ENCODE measurements at regions not wholly inside any gene's neighbourhood (a gene's known extent, or its start where the extent isn't known, plus 50 kb on each side); places are given as distances from the start of the nearest gene placed in this dataset.

DNA sequence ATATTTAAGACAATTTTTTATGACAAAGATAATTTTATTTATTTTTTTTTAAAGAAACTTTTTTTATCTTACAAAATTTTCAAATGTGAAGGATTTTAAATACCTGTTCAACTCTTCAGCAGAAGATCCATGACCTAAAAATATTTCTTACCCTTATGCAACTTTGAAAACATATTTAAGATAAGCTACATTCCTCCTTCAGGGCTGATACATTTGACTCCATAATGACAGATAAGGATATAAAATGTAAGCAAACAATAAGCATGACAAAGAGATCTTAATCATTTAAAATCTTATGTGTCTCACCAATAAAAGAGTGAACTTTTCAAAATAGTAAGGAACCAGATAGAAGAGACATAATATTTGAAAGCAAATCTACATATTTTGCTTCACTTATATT lies 1138.2 kb upstream of the CDH18 start:
- Mint-ChIP-seq H3K9me3 (no peaks in the 10 kb centered on the region), H3K27me3 (no peaks in the 10 kb centered on the region), H3K4me1 (ENCODE audit: low read depth) (no peaks in the 10 kb centered on the region), H3K4me3 (no peak overlapping the region), H3K27ac (no peak overlapping the region), H3K36me3 (ENCODE audit: low read depth) (no peaks in the 10 kb centered on the region)
- intact Hi-C loops (cut with micrococcal nuclease): no loop called here

DNA sequence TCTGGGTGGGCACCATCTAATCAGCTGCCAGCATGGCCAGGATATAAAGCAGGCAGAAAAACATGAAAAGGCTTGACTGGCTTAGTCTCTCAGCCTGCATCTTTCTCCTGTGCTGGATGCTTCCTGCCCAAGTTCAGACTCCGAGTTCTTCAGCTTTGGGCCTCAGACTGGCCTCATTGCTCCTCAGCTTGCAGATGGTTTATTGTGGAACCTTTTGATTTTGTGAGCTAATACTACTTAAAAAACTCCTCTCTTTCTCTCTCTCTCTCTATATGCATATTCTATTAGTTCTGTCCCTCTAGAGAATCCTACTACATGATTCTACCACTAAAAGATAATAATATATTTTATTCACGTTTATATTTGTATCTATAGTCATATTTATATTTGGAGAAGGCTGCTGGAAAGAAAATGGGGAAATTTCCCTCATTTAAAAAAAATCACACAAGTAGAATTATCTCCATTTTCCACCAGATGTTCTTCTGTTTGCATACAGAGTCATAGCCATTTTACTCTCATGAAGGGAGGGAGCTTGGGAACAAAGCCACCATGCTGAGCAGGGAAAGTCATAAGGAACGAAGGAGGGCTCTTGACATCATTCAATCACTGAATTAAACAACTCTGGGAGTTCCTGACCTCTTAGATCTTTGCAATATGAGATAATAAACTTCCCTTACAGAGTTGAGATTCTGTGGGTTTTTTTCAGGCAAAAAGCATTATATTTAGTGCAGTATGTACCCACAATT lies 1137.4 kb upstream of the CDH18 start:
- intact Hi-C loops (cut with micrococcal nuclease): no loop called here
- Mint-ChIP-seq H3K4me3 (no peak overlapping the region), H3K9me3 (no peaks in the 10 kb centered on the region), H3K4me1 (ENCODE audit: low read depth) (no peaks in the 10 kb centered on the region), H3K27me3 (no peaks in the 10 kb centered on the region), H3K27ac (no peak overlapping the region), H3K36me3 (ENCODE audit: low read depth) (no peaks in the 10 kb centered on the region)

DNA sequence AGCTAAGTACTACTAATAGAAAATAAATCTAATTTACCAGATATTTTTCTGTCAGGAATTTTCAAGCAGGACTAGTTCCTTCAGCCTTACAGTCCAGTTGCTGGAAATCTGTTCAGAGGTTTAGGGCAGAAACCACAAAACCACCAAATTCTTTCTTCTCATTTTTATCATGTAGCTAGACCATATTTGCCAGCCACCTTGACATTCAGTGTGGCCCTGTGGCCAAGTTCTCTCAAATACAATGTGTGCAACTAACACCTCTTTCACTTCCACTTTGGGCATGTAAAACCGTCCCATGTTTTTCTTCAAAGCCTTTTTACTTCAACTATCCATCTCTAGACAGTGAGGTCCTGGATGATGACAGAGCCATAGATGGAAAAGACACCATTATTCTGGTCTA lies 1133.2 kb upstream of the CDH18 start:
- H3K4me3 Mint-ChIP-seq: no peak overlapping the region

GRCh38 chr5:21097661-21098060 lies 1109.7 kb upstream of the CDH18 start:
- intact Hi-C loops (cut with micrococcal nuclease): no loop called here
- Mint-ChIP-seq H3K27me3 (no peaks in the 10 kb centered on the region), H3K27ac (no peak overlapping the region), H3K9me3 (peaks cover 32% of the 10 kb centered on the region), H3K4me1 (ENCODE audit: low read depth) (no peaks in the 10 kb centered on the region), H3K36me3 (ENCODE audit: low read depth) (no peaks in the 10 kb centered on the region), H3K4me3 (no peak overlapping the region)

More for the DNA sequence above, 1133.2 kb upstream of the CDH18 start:
- Mint-ChIP-seq H3K36me3 (ENCODE audit: low read depth) (no peaks in the 10 kb centered on the region), H3K27me3 (no peaks in the 10 kb centered on the region), H3K4me1 (ENCODE audit: low read depth) (no peaks in the 10 kb centered on the region), H3K27ac (no peak overlapping the region), H3K9me3 (no peaks in the 10 kb centered on the region)
- intact Hi-C loops (cut with micrococcal nuclease): no loop called here

GRCh38 chr5:21094619-21095018 lies 1106.6 kb upstream of the CDH18 start:
- intact Hi-C loops (cut with micrococcal nuclease): no loop called here
- H3K27ac Mint-ChIP-seq: no peak overlapping the region
- H3K9me3 Mint-ChIP-seq: peaks cover 27% of the 10 kb centered on the region
- no peaks in the 10 kb centered on the region for H3K36me3 Mint-ChIP-seq (ENCODE audit: low read depth)
- no peaks in the 10 kb centered on the region for H3K4me1 Mint-ChIP-seq (ENCODE audit: low read depth)
- no peak overlapping the region for H3K4me3 Mint-ChIP-seq
- H3K27me3 Mint-ChIP-seq: no peaks in the 10 kb centered on the region

DNA sequence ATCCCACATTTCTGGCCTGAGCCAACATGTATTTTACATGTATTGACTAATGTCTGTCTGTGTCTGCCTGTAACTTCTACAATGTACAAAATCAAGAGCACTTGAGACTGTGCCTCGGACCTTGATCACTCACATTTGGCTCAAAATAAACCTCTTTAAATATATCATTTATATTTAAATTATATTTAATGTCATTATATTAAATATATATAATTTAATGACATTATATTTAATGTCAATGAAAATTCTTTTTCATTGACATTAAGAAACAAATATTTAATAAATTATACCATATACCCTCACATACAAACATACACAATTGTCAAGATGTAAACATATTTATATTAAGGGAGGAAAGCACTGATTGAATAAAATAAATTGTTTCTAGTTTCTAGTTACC lies 1099.8 kb upstream of the CDH18 start:
- Mint-ChIP-seq H3K4me1 (ENCODE audit: low read depth) (no peaks in the 10 kb centered on the region), H3K4me3 (no peak overlapping the region), H3K36me3 (ENCODE audit: low read depth) (no peaks in the 10 kb centered on the region), H3K9me3 (peaks cover 30% of the 10 kb centered on the region), H3K27ac (no peak overlapping the region), H3K27me3 (no peaks in the 10 kb centered on the region)
- intact Hi-C loops (cut with micrococcal nuclease): no loop called here

DNA sequence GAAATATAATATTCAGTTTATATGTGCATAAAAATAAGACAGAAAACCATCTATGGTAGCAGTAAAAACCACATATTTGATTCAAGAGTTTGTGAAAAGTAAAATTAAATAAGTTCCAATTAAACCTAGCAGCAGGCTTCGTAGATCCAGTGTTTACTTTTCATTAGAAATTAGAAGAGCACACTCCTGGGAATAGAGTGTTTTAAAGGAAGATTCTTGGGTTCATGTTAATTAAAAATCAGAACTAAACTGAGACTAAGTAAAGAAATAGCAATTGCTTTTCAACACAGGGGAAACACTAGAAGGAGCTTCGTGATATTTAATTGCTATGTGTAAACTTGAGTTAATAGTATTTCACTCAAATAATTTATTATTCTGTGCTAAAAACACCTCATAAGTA lies 1097.8 kb upstream of the CDH18 start:
- Mint-ChIP-seq H3K36me3 (ENCODE audit: low read depth) (no peaks in the 10 kb centered on the region), H3K4me3 (no peak overlapping the region), H3K4me1 (ENCODE audit: low read depth) (no peaks in the 10 kb centered on the region), H3K27ac (no peak overlapping the region), H3K9me3 (peaks cover 30% of the 10 kb centered on the region), H3K27me3 (no peaks in the 10 kb centered on the region)
- intact Hi-C loops (cut with micrococcal nuclease): no loop called here

GRCh38 chr5:21071986-21072385 lies 1084.0 kb upstream of the CDH18 start:
- H3K4me3 Mint-ChIP-seq: no peak overlapping the region
- H3K27ac Mint-ChIP-seq: no peak overlapping the region
- H3K36me3 Mint-ChIP-seq (ENCODE audit: low read depth): no peaks in the 10 kb centered on the region
- intact Hi-C loops (cut with micrococcal nuclease): no loop called here
- no peaks in the 10 kb centered on the region for H3K4me1 Mint-ChIP-seq (ENCODE audit: low read depth)
- H3K9me3 Mint-ChIP-seq: peaks cover 8% of the 10 kb centered on the region
- no peaks in the 10 kb centered on the region for H3K27me3 Mint-ChIP-seq

GRCh38 chr5:21071421-21071820 lies 1083.4 kb upstream of the CDH18 start:
- H3K4me1 Mint-ChIP-seq (ENCODE audit: low read depth): no peaks in the 10 kb centered on the region
- no peak overlapping the region for H3K27ac Mint-ChIP-seq
- intact Hi-C loops (cut with micrococcal nuclease): no loop called here

GRCh38 chr5:21070858-21071257 lies 1082.9 kb upstream of the CDH18 start:
- H3K36me3 Mint-ChIP-seq (ENCODE audit: low read depth): no peaks in the 10 kb centered on the region
- H3K27me3 Mint-ChIP-seq: no peaks in the 10 kb centered on the region
- intact Hi-C loops (cut with micrococcal nuclease): no loop called here
- no peak overlapping the region for H3K27ac Mint-ChIP-seq
- peaks cover 8% of the 10 kb centered on the region for H3K9me3 Mint-ChIP-seq
- no peaks in the 10 kb centered on the region for H3K4me1 Mint-ChIP-seq (ENCODE audit: low read depth)
- no peak overlapping the region for H3K4me3 Mint-ChIP-seq

More at GRCh38 chr5:21071421-21071820, 1083.4 kb upstream of the CDH18 start:
- Mint-ChIP-seq H3K4me3 (no peak overlapping the region), H3K27me3 (no peaks in the 10 kb centered on the region), H3K36me3 (ENCODE audit: low read depth) (no peaks in the 10 kb centered on the region), H3K9me3 (peaks cover 8% of the 10 kb centered on the region)

DNA sequence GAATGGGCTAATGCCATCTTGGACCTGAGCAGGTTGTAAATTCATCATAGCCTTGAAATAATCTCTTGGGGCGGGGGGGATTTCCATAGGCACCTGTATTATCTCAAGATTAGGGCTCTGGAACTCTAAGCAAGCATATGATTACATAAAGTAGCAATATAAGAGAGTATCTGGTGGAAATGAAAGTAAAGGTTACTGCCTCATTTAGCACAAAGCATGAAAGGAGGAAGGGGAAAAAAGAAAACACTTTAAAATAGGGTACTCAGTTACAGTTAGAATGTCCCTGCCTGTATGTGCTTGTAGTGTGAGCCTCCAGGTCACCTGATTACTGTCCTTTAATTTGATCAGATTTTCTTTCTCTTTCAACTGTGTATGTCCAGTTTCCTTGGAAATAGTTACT lies 1079.7 kb upstream of the CDH18 start:
- Mint-ChIP-seq H3K27ac (no peak overlapping the region), H3K4me3 (no peak overlapping the region), H3K36me3 (ENCODE audit: low read depth) (no peaks in the 10 kb centered on the region), H3K27me3 (no peaks in the 10 kb centered on the region), H3K4me1 (ENCODE audit: low read depth) (no peaks in the 10 kb centered on the region), H3K9me3 (peaks cover 18% of the 10 kb centered on the region)
- intact Hi-C loops (cut with micrococcal nuclease): no loop called here

DNA sequence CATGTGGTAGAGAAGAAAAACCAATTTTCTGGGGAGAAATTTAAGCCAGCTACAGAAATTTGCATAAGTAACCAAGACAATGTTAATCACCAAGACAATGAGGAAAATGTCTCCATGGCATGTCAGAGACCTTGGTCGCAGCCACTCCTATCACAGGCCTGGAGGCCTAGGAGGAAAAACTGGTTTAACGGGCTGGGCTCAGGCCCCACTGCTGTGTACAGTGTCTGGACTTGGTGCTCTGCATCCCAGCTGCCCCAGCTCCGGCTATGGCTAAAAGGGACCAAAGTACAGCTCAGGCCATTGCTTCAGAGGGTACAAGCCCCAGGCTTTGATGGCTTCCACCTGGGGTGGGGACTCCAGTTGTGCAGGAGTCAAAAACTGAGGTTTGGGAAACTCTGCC lies 1075.1 kb upstream of the CDH18 start:
- intact Hi-C loops (cut with micrococcal nuclease): no loop called here
- Mint-ChIP-seq H3K27ac (no peak overlapping the region), H3K4me3 (no peak overlapping the region), H3K36me3 (ENCODE audit: low read depth) (no peaks in the 10 kb centered on the region), H3K27me3 (no peaks in the 10 kb centered on the region), H3K4me1 (ENCODE audit: low read depth) (no peaks in the 10 kb centered on the region), H3K9me3 (peaks cover 60% of the 10 kb centered on the region)

- intact Hi-C loops (cut with micrococcal nuclease): no loop called here
- no peaks in the 10 kb centered on the region for H3K27me3 Mint-ChIP-seq
- no peak overlapping the region for H3K27ac Mint-ChIP-seq
- H3K4me1 Mint-ChIP-seq (ENCODE audit: low read depth): no peaks in the 10 kb centered on the region
- H3K4me3 Mint-ChIP-seq: no peak overlapping the region
- peaks cover 57% of the 10 kb centered on the region for H3K9me3 Mint-ChIP-seq
- no peaks in the 10 kb centered on the region for H3K36me3 Mint-ChIP-seq (ENCODE audit: low read depth)
Observed at GRCh38 chr5:21058289-21058688, 1070.3 kb upstream of the CDH18 start.

DNA sequence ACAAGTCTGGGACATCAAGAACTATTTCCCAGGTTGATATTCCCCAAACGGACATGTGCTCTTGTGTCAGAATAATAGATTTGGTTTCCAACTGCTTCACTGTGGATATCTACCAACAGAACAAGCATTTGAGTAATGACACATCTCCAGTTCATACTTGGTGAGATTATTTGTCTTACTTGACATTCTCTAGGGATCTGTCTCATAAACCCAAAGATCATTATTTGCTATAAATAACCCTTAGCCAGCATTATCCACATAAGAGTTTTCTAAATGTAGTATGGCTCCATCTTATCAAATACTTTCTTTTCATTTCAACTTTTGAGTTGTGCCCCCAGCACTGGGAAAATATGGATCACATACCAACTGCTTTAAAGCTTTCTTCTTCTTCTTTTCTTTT lies 1063.9 kb upstream of the CDH18 start:
- intact Hi-C loops (cut with micrococcal nuclease): no loop called here
- H3K4me1 Mint-ChIP-seq (ENCODE audit: low read depth): no peaks in the 10 kb centered on the region
- no peaks in the 10 kb centered on the region for H3K27me3 Mint-ChIP-seq
- no peaks in the 10 kb centered on the region for H3K36me3 Mint-ChIP-seq (ENCODE audit: low read depth)
- H3K9me3 Mint-ChIP-seq: peaks cover 21% of the 10 kb centered on the region
- no peak overlapping the region for H3K27ac Mint-ChIP-seq
- no peak overlapping the region for H3K4me3 Mint-ChIP-seq

DNA sequence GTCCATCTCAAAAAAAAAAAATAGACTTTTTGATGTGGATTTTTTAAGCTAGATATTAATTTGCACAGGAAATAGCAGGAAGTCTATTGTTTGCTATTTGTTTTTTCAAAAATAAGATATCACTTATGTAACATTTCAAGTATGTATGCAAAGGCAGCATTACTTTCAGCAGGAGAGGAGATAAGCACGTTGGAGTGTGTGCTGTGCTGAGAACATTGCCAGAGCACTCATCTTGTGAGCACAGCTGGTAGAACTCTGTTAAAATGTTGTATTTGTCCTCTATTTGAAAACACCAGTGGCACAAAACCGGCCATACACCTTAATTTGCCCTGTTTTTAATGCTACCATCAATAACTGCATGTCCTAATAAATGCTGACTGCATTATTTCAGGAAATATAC lies 1061.9 kb upstream of the CDH18 start:
- no peaks in the 10 kb centered on the region for H3K36me3 Mint-ChIP-seq (ENCODE audit: low read depth)
- intact Hi-C loops (cut with micrococcal nuclease): no loop called here
- peaks cover 27% of the 10 kb centered on the region for H3K9me3 Mint-ChIP-seq
- no peak overlapping the region for H3K4me3 Mint-ChIP-seq
- no peak overlapping the region for H3K27ac Mint-ChIP-seq
- H3K4me1 Mint-ChIP-seq (ENCODE audit: low read depth): no peaks in the 10 kb centered on the region
- H3K27me3 Mint-ChIP-seq: no peaks in the 10 kb centered on the region

Measured in dendritic cell treated with granulocyte-macrophage colony-stimulating factor and Interleukin-4, amounts not matched to agents 40 ng/mL and 50 ng/mL, for 4 days (primary cell).